ENCODE measurements at regions not wholly inside any gene's neighbourhood (a gene's known extent, or its start where the extent isn't known, plus 50 kb on each side); places are given as distances from the start of the nearest gene placed in this dataset.

- Mint-ChIP-seq H3K27me3 (no peaks in the 10 kb centered on the region), H3K27ac (no peak overlapping the region), H3K9me3 (no peaks in the 10 kb centered on the region), H3K4me3 (no peak overlapping the region), H3K4me1 (ENCODE audit: unreplicated experiment) (no peaks in the 10 kb centered on the region), H3K36me3 (no peaks in the 10 kb centered on the region)
- DNase-seq (ENCODE audit: extremely low spot score, unreplicated experiment) = no peak
- no peak for TF ChIP-seq CTCF (conservative IDR thresholded peaks at IDR 0.05)
Measured at GRCh38 chr5:99248066-99248465, 319.3 kb upstream of the CHD1 start.

GRCh38 chr5:99247346-99247745 lies 318.5 kb upstream of the CHD1 start:
- no peak overlapping the region for H3K27ac Mint-ChIP-seq
- no peaks in the 10 kb centered on the region for H3K4me1 Mint-ChIP-seq (ENCODE audit: unreplicated experiment)
- H3K36me3 Mint-ChIP-seq = no peaks in the 10 kb centered on the region
- DNase-seq (ENCODE audit: extremely low spot score, unreplicated experiment) = no peak
- no peak overlapping the region for H3K4me3 Mint-ChIP-seq
- TF ChIP-seq CTCF (conservative IDR thresholded peaks at IDR 0.05) = no peak
- H3K27me3 Mint-ChIP-seq = no peaks in the 10 kb centered on the region
- no peaks in the 10 kb centered on the region for H3K9me3 Mint-ChIP-seq

GRCh38 chr5:99243111-99243510 lies 314.3 kb upstream of the CHD1 start:
- H3K36me3 Mint-ChIP-seq = no peaks in the 10 kb centered on the region
- H3K4me1 Mint-ChIP-seq (ENCODE audit: unreplicated experiment) = peaks cover 9% of the 10 kb centered on the region
- H3K27ac Mint-ChIP-seq = no peak overlapping the region
- DNase-seq (ENCODE audit: extremely low spot score, unreplicated experiment) = no peak
- no peaks in the 10 kb centered on the region for H3K9me3 Mint-ChIP-seq
- H3K4me3 Mint-ChIP-seq = no peak overlapping the region
- H3K27me3 Mint-ChIP-seq = no peaks in the 10 kb centered on the region
- TF ChIP-seq CTCF (conservative IDR thresholded peaks at IDR 0.05) = no peak

GRCh38 chr5:99239826-99240360 lies 311.1 kb upstream of the CHD1 start:
- peaks cover 9% of the 10 kb centered on the region for H3K4me1 Mint-ChIP-seq (ENCODE audit: unreplicated experiment)
- H3K27ac Mint-ChIP-seq = no peak overlapping the region
- H3K36me3 Mint-ChIP-seq = no peaks in the 10 kb centered on the region
- no peak for TF ChIP-seq CTCF (conservative IDR thresholded peaks at IDR 0.05)
- peaks cover 5% of the 10 kb centered on the region for H3K9me3 Mint-ChIP-seq
- H3K27me3 Mint-ChIP-seq = no peaks in the 10 kb centered on the region
- no peak for DNase-seq (ENCODE audit: extremely low spot score, unreplicated experiment)
- no peak overlapping the region for H3K4me3 Mint-ChIP-seq

GRCh38 chr5:99191206-99191745 lies 262.5 kb upstream of the CHD1 start:
- DNase-seq (ENCODE audit: extremely low spot score, unreplicated experiment) = no peak
- peaks cover 5% of the 10 kb centered on the region for H3K4me1 Mint-ChIP-seq (ENCODE audit: unreplicated experiment)
- TF ChIP-seq CTCF (conservative IDR thresholded peaks at IDR 0.05) = no peak
- no peak overlapping the region for H3K27ac Mint-ChIP-seq
- H3K4me3 Mint-ChIP-seq = no peak overlapping the region
- no peaks in the 10 kb centered on the region for H3K36me3 Mint-ChIP-seq
- H3K9me3 Mint-ChIP-seq = no peaks in the 10 kb centered on the region
- H3K27me3 Mint-ChIP-seq = peaks cover 9% of the 10 kb centered on the region

GRCh38 chr5:99187611-99188010 lies 258.8 kb upstream of the CHD1 start:
- Mint-ChIP-seq H3K9me3 (no peaks in the 10 kb centered on the region), H3K4me1 (ENCODE audit: unreplicated experiment) (peaks cover 5% of the 10 kb centered on the region), H3K36me3 (no peaks in the 10 kb centered on the region), H3K4me3 (no peak overlapping the region), H3K27ac (no peak overlapping the region), H3K27me3 (peaks cover 9% of the 10 kb centered on the region)
- DNase-seq (ENCODE audit: extremely low spot score, unreplicated experiment) = no peak
- TF ChIP-seq CTCF (conservative IDR thresholded peaks at IDR 0.05) = no peak
